Esophagus muscularis mucosa (tissue), 4 donors: ENCODE measurements at regions not wholly inside any gene's neighbourhood (a gene's known extent, or its start where the extent isn't known, plus 50 kb on each side); places are given as distances from the start of the nearest gene placed in this dataset.

Experiments used
- DNase-seq: peaks from one replicate; pipeline ENCODE4 v3.0.0-alpha.2; 2017; ENCODE audit errors: extremely low spot score
- H3K27ac ChIP-seq, 4 donors: fragments of 200-600 bp; sonication (generic); replicated peaks in 1 of 4; 1 replicate in 3 of 4; 2 replicates in 1 of 4; pipeline ENCODE4 v1.5.1; 2016 to 2019; ENCODE audit warnings: mild to moderate bottlenecking in 1 of 4
- H3K27me3 ChIP-seq, 4 donors: fragments of 200-600 bp; sonication (generic); one replicate each; pipeline versions ENCODE4 v1.5.1 to v1.6.0; 2016 to 2019
- H3K36me3 ChIP-seq, 4 donors: fragments of 200-600 bp; sonication (generic); one replicate each; pipeline ENCODE4 v1.5.1; 2016 to 2019
- H3K4me1 ChIP-seq, 4 donors: fragments of 200-600 bp; sonication (generic); one replicate each; pipeline ENCODE4 v1.5.1; 2016 to 2019
- H3K4me3 ChIP-seq, 4 donors: fragments of 200-600 bp; sonication (generic); 1 replicate in 2 of 4; 2 replicates in 2 of 4; pipeline ENCODE4 v1.5.1; 2016 to 2019; ENCODE audit warnings: mild to moderate bottlenecking in 4 of 4, moderate library complexity in 1 of 4
- H3K9me3 ChIP-seq, 4 donors: fragments of 200-600 bp; sonication (generic); 1 replicate in 3 of 4; 2 replicates in 1 of 4; pipeline ENCODE4 v1.5.1; 2016 to 2019
- CTCF ChIP-seq, 3 experiments: fragments of 200-600 bp in 2 of 3; fragments of 450-650 bp in 1 of 3; sonication (generic) in 2 of 3; IDR thresholded peaks; one replicate each; pipeline ENCODE4 v1.5.1; 2017 to 2019; ENCODE audit warnings: antibody characterized with exemption in 3 of 3, mild to moderate bottlenecking in 2 of 3, moderate library complexity in 1 of 3
- EP300 ChIP-seq: sonication (generic); formaldehyde crosslinking; IDR thresholded peaks from one replicate; pipeline ENCODE4 v1.6.1; 2017; ENCODE audit warnings: antibody characterized with exemption
- POLR2A ChIP-seq: fragments of 450-650 bp; IDR thresholded peaks from one replicate; pipeline ENCODE4 v1.6.1; 2017; ENCODE audit warnings: antibody characterized with exemption, moderate library complexity, mild to moderate bottlenecking, low read depth
- POLR2AphosphoS5 ChIP-seq, 2 donors: sonication (generic); formaldehyde crosslinking; IDR thresholded peaks; one replicate each; pipeline ENCODE4 v1.6.1; 2017; ENCODE audit warnings: antibody characterized with exemption in 2 of 2
- WGBS: methylation state at CpG from one replicate; pipeline ENCODE4 v1.1.5; 2018; 5-methylcytosine and 5-hydroxymethylcytosine counted together
- intact Hi-C: fragments of 100-400 bp; cut with DNase I; formaldehyde crosslinking; loops from one replicate; pipeline ENCODE4 v1.15.1; 2023

- intact Hi-C loops: no loop called here
- no peak for TF ChIP-seq CTCF (IDR thresholded peaks at IDR 0.05)
- no peak for TF ChIP-seq EP300
- no peak for TF ChIP-seq POLR2AphosphoS5 (IDR thresholded peaks at IDR 0.05)
- no peak for TF ChIP-seq POLR2A
- peak; percentile 64 for DNase-seq
- Histone ChIP-seq H3K9me3 (no peaks in the 10 kb centered on the region), H3K4me1 (peaks cover 0 to 24% (median 8%) of the 10 kb centered on the region in 4 donors), H3K36me3 (no peaks in the 10 kb centered on the region), H3K4me3 (no peak overlapping the region), H3K27ac (no peak overlapping the region), H3K27me3 (no peaks in the 10 kb centered on the region)
- WGBS: 79% methylated on average over 8 of the region's 8 CpGs
These were observed 211.5 kb downstream of the KLF6 start for GRCh38 chr10:3573498-3573897.

- no peak for TF ChIP-seq CTCF (IDR thresholded peaks at IDR 0.05)
- TF ChIP-seq POLR2A: no peak
- no peak for TF ChIP-seq POLR2AphosphoS5 (IDR thresholded peaks at IDR 0.05)
- H3K27me3 ChIP-seq: no peaks in the 10 kb centered on the region
- H3K4me3 ChIP-seq: no peak overlapping the region
- 96% methylated on average over 14 of the region's 14 CpGs for WGBS
- DNase-seq: peak; percentile 72
- H3K4me1 ChIP-seq: peaks cover 0 to 24% (median 8%) of the 10 kb centered on the region in 4 donors
- peak overlapping the region in 3 of 4 donors; percentile 10 to 48 (median 12) for H3K27ac ChIP-seq
- no peaks in the 10 kb centered on the region for H3K36me3 ChIP-seq
- intact Hi-C loops: no loop called here
- no peaks in the 10 kb centered on the region for H3K9me3 ChIP-seq
These were observed 213.6 kb downstream of the KLF6 start for GRCh38 chr10:3571310-3571825.

- Histone ChIP-seq H3K36me3 (no peaks in the 10 kb centered on the region), H3K27ac (peak overlapping the region; percentile 10 to 49 (median 38)), H3K9me3 (peaks cover 0 to 3% (median 0%) of the 10 kb centered on the region in 4 donors), H3K4me3 (no peak overlapping the region), H3K27me3 (no peaks in the 10 kb centered on the region), H3K4me1 (peaks cover 0 to 24% (median 8%) of the 10 kb centered on the region in 4 donors)
- intact Hi-C loops: no loop called here
- DNase-seq: peak; percentile 86
- TF ChIP-seq POLR2A: no peak
- peak; percentile 36 to 39 for TF ChIP-seq POLR2AphosphoS5 (IDR thresholded peaks at IDR 0.05)
- 72% methylated on average over 5 of the region's 9 CpGs for WGBS
These were observed 214.1 kb downstream of the KLF6 start for GRCh38 chr10:3570855-3571266.

- TF ChIP-seq CTCF (IDR thresholded peaks at IDR 0.05) (no peak), POLR2AphosphoS5 (IDR thresholded peaks at IDR 0.05) (no peak), EP300 (no peak), POLR2A (no peak)
- H3K27ac ChIP-seq: peak overlapping the region; percentile 14 to 49 (median 38)
- intact Hi-C loops: no loop called here
These were observed 214.8 kb downstream of the KLF6 start for GRCh38 chr10:3570131-3570729.

DNA sequence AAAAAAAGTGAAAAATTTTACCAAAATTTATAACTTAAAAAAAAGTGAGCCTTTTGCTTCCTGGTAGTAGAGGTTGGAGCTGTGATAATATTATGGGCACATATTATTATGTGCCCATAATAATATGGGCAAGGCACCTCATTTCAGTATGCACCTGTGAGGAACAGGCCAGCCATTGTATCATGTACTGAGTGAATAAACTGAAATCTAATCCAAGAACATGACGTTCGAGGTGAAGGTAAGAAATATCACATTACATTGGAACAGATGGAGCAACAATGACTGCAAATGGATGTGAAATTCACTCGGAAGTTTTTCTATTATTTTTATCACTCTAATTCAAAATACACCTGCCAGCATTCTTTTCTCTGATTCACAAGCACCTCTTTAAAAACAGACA lies 216.0 kb downstream of the KLF6 start:
- Histone ChIP-seq H3K27ac (no peak overlapping the region), H3K9me3 (peaks cover 0 to 4% (median 0%) of the 10 kb centered on the region in 4 donors), H3K4me3 (no peak overlapping the region), H3K4me1 (peaks cover 0 to 20% (median 8%) of the 10 kb centered on the region in 4 donors), H3K27me3 (no peaks in the 10 kb centered on the region), H3K36me3 (no peaks in the 10 kb centered on the region)
- WGBS: 79% methylated on average over 3 of the region's 3 CpGs
- intact Hi-C loops: no loop called here
- DNase-seq: peak; percentile 19
- no peak for TF ChIP-seq POLR2A
- TF ChIP-seq CTCF (IDR thresholded peaks at IDR 0.05): no peak
- no peak for TF ChIP-seq POLR2AphosphoS5 (IDR thresholded peaks at IDR 0.05)
- no peak for TF ChIP-seq EP300

More at GRCh38 chr10:3570131-3570729, 214.8 kb downstream of the KLF6 start:
- Histone ChIP-seq H3K4me3 (no peak overlapping the region), H3K27me3 (no peaks in the 10 kb centered on the region), H3K36me3 (no peaks in the 10 kb centered on the region), H3K4me1 (peaks cover 0 to 24% (median 8%) of the 10 kb centered on the region in 4 donors), H3K9me3 (peaks cover 0 to 4% (median 0%) of the 10 kb centered on the region in 4 donors)
- peak; percentile 72 for DNase-seq
- WGBS: 88% methylated on average over 12 of the region's 13 CpGs
